GM21717 (cell line): ENCODE measurements at regions not wholly inside any gene's neighbourhood (a gene's known extent, or its start where the extent isn't known, plus 50 kb on each side); places are given as distances from the start of the nearest gene placed in this dataset.
"Not testable (repeated sequence)": the region's sequence is repeated elsewhere in the genome, so short reads cannot be mapped to it uniquely, and the experiment has no call there.

Source experiments
- ATAC-seq: cut with Tn5 transposase; IDR thresholded peaks from one replicate; pipeline ENCODE4 v1.9.1; 2021; ENCODE audit warnings: mild to moderate bottlenecking, moderate library complexity; ENCODE audit not compliant: unreplicated experiment

GRCh38 chr2:53498210-53498609 is 269.4 kb upstream of the CHAC2 start:
- ATAC-seq = no peak

- no peak for ATAC-seq
Observed at GRCh38 chr2:53497020-53497419, 270.6 kb upstream of the CHAC2 start.

- no peak for ATAC-seq
Observed at GRCh38 chr2:53493210-53493609, 274.4 kb upstream of the CHAC2 start.

- ATAC-seq = no peak
Observed at GRCh38 chr2:53490659-53491058, 276.9 kb upstream of the CHAC2 start.

DNA sequence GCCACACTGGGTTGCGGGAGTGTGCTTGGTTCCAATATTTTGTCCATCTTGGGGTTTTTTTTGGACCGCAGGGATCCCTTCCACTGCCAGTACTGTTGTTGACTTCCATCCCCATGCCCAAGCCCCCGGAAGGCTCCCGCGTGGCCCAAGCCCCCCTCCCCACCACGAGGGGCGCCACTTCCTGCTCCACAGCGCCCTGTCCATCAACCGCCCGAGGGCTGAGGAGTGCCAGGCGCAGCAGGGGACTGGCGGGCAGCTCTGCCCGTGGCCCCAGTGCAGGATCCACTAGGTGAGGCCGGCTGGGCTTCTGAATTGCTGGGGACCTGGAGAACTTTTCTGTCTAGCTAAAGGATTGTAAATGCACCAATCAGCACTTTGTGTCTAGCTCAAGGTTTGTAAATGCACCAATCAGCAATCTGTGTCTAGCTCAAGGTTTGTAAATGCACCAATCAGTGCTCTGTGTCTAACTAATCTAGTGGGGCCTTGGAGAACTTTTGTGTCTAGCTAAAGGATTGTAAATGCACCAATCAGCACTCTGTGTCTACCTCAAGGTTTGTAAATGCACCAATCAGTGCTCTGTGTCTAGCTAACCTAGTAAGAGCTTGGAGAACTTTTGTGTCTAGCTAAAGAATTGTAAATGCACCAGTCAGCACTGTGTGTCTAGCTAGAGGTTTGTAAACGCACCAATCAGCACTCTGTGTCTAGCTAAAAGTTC is 281.3 kb upstream of the CHAC2 start:
- ATAC-seq = not testable (repeated sequence)

DNA sequence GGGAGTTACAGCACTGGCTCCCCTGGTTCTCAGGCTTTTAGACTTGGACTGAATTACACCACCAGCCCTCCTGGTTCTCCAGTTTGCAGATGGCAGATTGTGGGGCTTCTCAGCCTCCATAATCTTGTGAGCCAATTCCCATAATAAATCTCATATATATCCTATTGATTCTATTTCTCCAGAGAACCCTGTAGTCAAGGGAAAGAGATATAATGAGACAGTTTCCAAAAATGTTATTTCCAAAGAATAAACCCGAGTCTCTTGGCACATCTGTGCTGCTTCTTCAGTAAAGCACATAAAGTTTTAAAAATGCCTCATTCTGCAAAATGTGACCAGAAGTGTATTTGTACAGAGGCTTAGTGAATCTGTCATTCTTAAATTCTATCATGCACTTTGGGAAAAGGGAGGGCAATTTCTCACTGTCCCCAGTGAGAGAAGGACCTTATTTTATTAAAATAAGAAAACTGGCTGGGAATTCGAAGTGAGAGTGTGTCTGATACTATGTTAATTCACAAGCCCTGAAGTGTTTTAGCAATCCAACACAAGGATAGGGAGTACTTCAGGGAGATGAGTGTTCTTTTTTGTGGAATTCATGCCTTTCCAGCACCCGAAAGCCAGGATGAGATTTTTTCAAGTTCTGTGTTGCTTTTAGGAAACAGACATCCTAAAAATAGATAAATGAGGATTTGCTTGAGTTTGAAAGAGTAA is 282.4 kb upstream of the CHAC2 start:
- no peak for ATAC-seq

GRCh38 chr2:53484531-53484930 is 283.1 kb upstream of the CHAC2 start:
- ATAC-seq = no peak

- no peak for ATAC-seq
Observed at GRCh38 chr2:53477517-53477916, 290.1 kb upstream of the CHAC2 start.

- no peak for ATAC-seq
Observed at GRCh38 chr2:53476834-53477233, 290.8 kb upstream of the CHAC2 start.

GRCh38 chr2:53475766-53476165 is 291.8 kb upstream of the CHAC2 start:
- ATAC-seq = no peak

GRCh38 chr2:53475321-53475720 is 292.3 kb upstream of the CHAC2 start:
- ATAC-seq = no peak

- no peak for ATAC-seq
Observed at GRCh38 chr2:53474914-53475313, 292.7 kb upstream of the CHAC2 start.

- ATAC-seq = no peak
Observed at GRCh38 chr2:53473775-53474311, 293.8 kb upstream of the CHAC2 start.

DNA sequence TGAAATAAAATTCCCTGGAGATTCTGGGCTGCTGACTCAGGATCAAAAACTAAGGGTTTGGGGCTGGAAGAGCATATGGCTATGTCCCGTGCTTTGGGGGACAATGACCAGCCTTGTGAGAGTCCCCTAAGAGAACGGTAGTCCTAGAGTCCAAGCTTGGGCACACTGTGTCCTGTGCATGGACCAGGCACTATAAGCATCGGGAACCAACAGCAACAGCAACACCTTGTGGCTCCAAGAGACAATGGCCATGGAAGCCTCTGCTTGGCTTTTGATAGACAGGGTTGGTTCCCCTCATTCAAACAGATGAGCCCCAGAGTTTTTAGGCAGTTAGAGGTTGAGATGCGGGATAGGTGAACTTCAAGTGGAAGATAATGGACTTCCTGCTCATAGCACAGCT is 294.4 kb upstream of the CHAC2 start:
- ATAC-seq = no peak

- ATAC-seq = no peak
Observed at GRCh38 chr2:53467467-53468180, 300.0 kb upstream of the CHAC2 start.

DNA sequence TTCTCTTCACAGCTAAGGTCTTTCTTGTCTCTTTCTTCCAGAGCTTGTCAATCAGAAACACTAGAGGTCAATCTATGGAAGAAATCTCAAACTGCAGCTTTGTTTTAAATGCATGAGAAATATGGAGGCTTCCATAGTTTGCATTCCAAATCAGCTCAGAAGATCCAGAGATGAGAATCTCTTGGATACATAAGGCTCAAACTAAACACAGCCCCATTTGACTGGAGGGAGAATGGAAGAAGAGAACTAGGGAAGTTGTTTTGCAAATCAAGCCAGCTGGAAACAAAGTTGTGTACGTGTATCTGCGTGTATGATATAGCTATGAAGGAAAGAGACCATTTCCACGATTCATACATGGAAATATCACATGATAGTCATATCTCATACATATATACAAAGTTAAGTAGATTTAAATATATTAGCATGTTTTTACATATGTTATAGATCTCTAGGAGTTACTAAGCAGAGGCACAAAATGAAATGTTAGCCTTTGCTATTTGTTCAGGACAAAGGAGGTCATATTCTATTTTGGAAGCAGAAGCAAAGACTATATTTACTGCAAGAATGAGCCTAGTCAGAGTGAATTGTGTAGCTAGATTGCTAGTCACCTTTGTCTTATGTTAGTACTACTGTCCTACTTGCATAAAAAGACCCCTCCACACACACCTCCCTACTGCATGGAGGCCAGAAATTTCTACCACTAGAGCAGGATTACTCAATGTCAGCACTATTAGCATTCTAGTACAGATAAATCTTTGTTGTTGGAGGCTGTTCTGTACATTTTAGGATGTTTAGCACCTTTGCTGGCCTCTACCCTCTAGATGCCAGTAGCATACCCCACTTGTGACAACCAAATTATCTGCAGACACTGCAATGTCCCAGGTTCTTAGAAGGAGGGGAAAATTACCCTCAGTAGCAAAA is 303.5 kb upstream of the CHAC2 start:
- no peak for ATAC-seq

DNA sequence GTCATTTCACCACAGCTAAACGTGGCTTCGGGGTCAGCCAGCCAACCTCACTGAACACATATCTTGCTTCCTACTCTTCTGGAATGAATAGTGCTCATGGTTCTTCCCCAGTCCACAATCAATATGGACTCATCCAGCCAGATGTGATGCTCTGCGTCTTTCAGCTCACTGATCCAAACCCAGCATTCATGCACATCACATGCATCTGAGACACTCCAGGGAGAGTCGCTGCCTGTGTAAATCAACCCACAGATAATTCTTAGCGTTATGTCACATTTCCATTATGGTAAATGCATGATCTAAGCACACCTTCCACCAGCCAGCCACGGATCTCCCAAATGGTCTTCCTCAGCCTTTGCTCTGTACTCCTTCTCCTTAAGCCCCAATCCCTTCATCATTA is 306.7 kb upstream of the CHAC2 start:
- no peak for ATAC-seq

GRCh38 chr2:53460347-53460746 is 307.3 kb upstream of the CHAC2 start:
- no peak for ATAC-seq

- ATAC-seq = no peak
Observed at GRCh38 chr2:53455094-53455493, 312.5 kb upstream of the CHAC2 start.

GRCh38 chr2:53452957-53453748 is 314.5 kb upstream of the CHAC2 start:
- no peak for ATAC-seq
